ENCODE measurements at regions not wholly inside any gene's neighbourhood (a gene's known extent, or its start where the extent isn't known, plus 50 kb on each side); places are given as distances from the start of the nearest gene placed in this dataset.

DNA sequence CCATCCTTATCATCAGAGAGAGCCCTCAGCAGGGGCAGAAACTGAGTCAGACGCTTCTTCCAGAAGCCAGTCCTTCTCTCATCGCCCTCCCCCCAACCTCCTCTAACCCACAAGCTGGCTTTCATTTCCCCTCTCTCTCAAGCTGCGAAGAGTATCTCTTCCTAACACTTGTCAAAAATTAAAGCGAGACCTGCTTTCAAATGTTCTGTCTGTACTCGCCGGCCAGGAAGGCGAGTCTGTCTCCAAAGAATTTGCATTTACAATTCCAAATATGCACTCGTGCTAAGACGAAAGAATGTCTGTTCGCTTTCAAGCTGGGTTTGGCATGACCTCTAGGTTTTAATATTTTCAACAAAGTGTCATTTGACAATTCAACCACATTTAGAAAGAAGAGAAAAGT lies 140.4 kb downstream of the RGS9 start:
- peaks cover 2% of the 10 kb centered on the region for H3K9me3 ChIP-seq
- H3K27ac ChIP-seq = no peak overlapping the region
- peaks cover 0 to 1% (median 0%) of the 10 kb centered on the region in 3 donors for H3K27me3 ChIP-seq (ENCODE audit: insufficient read depth in 3 of 3, low read length in 2 of 3)
- H3K4me1 ChIP-seq = no peaks in the 10 kb centered on the region
- ATAC-seq = no peak
- intact Hi-C loops (cut with DNase I) = no loop called here
- DNase-seq = no peak
- WGBS, 3 donors = 21 to 36% (median 23%) methylated on average over 10 of the region's 10 CpGs
- H3K36me3 ChIP-seq (ENCODE audit: insufficient read depth in 1 of 2, low read depth in 1 of 2) = no peaks in the 10 kb centered on the region
- TF ChIP-seq, protein P1, sequence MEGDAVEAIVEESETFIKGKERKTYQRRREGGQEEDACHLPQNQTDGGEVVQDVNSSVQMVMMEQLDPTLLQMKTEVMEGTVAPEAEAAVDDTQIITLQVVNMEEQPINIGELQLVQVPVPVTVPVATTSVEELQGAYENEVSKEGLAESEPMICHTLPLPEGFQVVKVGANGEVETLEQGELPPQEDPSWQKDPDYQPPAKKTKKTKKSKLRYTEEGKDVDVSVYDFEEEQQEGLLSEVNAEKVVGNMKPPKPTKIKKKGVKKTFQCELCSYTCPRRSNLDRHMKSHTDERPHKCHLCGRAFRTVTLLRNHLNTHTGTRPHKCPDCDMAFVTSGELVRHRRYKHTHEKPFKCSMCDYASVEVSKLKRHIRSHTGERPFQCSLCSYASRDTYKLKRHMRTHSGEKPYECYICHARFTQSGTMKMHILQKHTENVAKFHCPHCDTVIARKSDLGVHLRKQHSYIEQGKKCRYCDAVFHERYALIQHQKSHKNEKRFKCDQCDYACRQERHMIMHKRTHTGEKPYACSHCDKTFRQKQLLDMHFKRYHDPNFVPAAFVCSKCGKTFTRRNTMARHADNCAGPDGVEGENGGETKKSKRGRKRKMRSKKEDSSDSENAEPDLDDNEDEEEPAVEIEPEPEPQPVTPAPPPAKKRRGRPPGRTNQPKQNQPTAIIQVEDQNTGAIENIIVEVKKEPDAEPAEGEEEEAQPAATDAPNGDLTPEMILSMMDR (IDR thresholded peaks at IDR 0.05) = no peak
- no peak overlapping the region for H3K4me3 ChIP-seq
